Activated gamma-delta T cell treated with Interleukin-2 at 50 U/mL for 16 hours (primary cell): ENCODE measurements at regions not wholly inside any gene's neighbourhood (a gene's known extent, or its start where the extent isn't known, plus 50 kb on each side); places are given as distances from the start of the nearest gene placed in this dataset.

Source experiments
- DNase-seq: peaks from one replicate; pipeline ENCODE4 v3.0.0-alpha.2; 2020

DNA sequence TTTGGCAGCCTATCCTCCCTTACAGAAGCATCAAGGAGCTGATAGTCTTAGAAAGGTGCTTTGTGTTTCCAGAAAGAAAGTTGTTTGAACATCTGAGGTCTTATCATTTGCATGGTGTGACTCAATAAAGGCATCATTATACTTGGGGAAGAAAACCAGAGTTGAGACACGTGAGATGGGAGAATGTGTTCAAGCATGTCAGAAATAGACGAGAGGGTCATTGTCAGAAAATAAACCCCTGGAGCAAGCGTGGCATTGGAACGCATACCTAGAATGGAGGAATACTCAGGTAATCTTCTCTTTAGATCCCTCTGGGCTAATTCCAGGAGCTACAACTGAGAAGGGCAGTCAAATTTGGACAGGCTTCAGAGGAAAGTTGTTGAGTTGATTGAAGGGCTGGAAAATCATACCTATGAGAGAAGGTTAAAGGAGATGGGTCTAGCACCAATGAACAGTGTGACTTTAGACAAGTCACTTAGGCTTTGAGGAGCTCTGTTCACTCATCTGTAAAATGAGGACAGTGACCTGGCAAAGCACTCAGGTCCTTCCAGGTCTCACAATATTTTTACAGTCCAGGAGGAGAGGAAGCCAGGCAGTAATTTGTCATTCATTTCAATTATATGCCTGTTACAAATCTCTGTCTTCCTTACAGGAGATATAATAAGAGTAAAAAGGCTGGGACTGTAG lies 101.3 kb upstream of the C1orf21 start:
- no peak for DNase-seq

DNA sequence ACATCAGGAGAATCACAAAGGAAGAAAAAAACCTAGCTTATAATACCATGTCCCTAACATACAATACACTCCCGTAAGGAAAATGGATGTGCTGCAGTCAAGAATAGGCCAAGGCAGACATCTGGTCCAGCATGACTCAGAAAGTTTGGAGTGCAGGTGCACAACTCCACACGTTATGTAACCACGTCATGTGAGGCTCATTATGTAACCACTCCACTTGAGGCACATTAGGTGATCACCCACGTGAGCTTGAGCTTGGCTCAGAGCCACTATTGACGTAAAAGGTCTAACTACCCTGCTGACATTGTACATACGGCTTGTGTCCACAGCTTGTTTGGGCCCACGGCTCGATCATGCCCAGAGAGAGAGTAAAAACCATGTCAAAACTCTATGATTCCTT lies 99.8 kb upstream of the C1orf21 start:
- no peak for DNase-seq

DNA sequence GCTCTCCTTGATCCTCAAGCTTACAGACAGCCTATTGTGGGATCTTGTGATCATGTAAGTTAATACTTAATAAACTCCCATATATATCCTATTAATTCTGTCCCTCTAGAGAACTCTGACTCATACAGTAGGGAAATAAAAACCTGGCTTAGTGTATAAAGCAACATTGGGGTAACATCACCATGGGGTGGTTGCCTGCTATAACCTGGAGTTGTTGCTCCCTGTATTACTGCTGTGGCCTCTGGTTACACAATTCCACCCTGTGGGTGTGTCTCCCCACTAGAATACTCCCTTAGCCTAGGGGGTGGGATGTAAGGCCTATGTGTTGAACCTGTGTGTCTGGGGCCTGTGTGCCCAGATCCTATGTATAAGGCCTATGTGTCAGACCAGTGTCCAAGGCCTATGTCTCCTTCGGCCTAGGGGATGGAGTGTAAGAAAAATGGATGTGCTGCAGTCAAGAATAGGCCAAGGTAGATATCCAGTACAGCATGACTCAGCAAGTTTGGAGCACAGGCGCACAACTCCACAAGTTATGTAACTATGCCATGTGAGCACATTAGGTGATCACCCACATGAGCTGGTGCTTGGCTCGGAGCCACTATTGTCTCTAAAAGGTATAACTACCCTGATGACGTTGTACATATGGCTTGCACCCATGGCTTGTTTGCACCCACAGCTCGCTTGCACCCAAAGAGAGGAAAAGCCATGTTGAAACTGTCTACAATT lies 96.8 kb upstream of the C1orf21 start:
- DNase-seq, result no peak

DNA sequence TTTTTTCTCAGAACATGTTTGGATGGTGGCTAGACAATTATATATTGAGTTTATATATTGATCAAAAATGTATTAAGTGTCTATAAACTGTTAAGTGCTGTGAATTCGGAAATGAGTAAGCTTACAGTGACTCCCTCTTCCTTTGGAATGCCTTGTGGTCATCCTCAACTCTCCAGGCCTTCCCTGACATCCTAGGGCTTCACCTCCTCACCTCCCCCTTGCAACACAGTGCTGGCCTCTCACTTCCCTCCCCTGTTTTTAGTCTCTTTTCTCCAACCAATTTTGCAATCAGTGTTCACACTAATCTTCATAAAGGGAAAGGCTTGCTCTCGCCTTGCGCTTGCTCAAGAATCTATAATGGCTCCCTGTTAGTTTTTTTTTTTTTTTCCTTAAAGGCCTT lies 95.1 kb upstream of the C1orf21 start:
- no peak for DNase-seq

DNA sequence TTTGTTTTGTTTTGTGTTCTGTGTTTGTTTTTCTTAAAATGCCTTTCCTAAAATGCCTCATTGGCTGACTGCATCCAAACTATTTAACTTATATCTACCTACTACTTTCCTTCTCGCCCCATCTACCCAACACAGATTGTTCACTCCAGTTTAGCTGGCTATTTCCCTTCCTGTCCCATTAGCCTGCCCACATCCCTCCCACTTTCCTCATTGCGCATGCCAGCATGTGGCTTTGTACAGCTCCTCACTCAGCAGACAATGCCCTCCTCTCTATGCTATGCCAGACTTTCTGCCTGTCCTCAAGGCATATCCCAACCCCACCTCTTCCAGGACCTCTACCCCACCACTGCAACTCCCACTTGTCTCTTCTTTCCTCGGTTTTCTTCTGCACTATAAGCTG lies 94.7 kb upstream of the C1orf21 start:
- DNase-seq, result no peak

DNA sequence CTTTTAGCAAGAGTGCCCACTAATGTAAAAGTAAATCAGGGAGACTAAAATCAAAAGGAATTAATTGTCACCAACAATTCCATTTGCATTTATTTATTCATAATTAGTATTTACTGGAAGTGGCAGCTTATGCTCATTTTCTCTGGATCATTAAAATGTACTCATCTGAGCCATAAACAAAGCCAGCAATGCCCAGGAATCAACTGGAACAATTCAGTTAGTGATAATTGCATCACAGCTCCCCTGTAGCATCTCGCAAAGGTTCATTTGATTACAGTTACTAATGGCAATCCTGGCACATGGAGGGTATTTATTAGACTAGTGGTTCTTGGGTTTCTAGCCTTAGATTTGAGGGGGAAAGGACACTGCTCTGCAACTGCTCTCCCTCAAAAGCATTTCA lies 92.7 kb upstream of the C1orf21 start:
- DNase-seq, result no peak

DNA sequence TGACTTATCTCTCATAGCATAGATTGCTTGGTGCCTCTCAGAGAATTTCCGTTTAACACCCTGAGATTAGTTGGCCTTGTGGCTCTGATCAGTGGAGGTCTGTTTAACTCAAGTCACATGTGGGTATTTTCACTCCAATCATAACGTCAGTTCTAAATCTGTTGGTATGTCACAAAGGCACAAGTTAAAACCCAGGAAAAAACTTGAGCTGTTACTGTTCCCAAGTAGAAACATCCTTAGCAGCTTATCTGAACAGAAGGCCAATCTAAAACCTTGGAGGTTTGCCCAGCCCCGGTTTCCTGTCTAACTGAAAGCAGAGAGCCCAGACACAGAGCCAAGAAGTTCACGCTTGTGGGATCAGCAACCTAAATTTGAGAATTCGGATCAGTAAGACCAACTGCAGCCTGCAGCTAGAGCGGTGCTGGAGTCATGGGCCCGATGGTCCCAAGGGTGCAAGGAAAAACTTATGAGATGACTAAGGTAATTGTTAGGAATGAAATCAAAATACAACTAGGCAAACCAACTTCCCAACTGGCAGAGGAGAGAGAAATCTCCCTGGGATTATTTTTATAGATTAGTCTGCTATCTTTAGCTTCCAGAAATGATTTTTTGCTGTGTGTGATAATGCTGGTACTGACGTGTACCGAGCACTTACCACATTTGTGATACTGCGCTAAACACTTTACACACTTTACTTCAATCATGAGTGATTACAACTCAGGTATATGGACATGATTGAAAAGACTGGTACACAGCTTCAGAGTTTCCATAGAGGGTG lies 90.2 kb upstream of the C1orf21 start:
- DNase-seq, result no peak

DNA sequence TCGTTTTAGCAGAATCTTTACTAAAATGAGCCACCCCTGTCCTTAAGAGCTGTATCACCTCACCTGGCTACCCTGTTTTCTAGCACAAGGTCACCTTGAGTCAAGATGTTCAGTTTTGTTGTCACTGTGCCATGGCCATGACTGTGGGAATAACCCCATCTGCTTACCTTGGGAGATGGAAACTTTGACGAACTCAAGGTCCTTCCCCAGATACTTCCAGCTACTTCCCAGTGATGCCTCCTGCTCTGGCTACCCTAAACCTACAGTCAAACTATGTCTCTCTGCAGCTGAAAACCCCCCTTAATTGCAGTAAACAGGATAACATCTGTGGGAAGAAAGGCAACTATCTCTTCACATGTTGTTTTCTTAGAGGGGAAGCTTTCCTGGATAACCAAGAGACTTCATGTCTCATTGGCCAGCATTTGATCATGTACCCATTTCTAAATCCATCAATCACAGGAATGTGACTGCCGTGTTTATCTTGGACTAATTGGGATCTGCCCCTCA lies 89.5 kb upstream of the C1orf21 start:
- no peak for DNase-seq

DNA sequence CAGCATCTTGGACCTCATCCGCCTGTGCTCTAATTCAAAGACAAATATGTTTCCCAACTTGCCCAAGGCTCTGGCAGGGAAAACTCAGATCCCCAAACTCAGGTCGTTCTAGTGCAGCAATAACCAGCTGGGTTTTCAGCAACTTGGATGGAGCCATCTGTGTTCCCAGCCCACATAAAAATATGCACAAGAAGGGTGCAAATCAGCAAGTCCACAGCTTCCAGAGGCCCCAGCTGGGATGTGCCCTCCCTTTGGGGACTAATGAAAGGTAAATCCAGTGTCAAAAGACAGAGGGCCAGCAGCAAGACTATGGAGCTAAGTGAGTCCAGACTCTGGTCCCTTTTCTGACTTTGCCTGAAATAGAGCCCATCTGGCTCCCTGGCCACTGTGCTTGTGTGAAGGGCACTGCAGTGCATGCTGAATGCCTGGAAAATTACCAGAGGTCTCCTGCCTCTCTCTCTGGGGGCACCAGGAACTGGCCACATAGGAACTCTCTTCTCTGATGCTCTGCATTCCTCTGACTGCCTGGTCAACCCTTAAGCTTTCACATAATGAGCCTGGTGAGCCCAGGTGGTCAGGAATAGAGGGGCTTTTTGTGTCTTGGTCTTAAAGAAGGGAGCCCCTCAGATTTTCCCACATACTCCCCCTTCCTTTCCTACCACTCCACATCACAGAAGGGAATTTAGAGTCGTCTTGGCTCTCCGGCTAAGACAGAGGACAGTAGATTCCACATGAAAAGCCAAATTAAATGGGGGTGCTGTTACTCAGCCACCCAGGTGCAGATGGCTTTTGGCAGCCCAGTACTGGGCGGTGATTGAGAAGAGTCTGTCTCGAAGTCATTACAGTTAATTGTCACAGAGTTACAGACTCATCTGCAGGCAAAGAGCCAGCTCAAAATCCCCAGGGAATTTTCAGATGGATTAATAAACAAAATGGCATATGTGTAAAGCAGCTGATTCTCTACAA lies 88.1 kb upstream of the C1orf21 start:
- no peak for DNase-seq

DNA sequence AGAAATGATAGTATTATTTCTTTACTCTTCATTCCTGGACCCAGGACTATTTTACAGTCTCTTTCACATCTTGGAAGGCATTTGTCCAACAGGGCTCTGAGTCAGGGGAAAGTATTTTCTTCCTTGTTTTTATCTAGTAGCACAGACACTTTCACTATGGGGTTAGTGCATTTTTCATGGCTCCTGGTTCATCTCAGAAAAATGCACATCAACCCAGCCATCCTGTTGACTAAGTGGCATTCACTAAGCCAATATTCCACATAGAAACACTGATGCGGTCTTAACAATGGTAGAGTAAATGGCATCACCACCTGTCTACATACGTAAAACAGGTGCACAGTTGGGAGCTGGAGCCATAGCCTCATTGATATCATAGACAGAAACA lies 87.4 kb upstream of the C1orf21 start:
- no peak for DNase-seq

DNA sequence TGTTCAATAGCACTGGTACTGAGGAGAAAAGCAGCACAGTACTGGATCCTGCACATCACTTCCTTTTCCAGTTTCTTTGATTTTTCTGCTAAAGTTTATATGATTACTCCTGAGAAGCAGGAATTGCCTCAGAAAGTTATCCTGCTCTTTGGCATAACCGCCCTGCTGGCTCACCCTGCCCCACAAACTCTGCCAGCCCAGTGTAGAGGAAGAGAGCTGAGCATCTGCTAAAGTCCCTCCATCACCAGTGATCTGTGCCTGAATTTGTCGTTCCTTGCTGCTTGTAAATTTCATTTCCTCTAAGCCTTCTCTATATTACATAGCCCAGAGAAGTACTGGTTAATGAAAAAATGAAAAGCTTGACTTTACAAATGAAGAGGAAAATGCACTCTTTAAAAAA lies 87.0 kb upstream of the C1orf21 start:
- no peak for DNase-seq

DNA sequence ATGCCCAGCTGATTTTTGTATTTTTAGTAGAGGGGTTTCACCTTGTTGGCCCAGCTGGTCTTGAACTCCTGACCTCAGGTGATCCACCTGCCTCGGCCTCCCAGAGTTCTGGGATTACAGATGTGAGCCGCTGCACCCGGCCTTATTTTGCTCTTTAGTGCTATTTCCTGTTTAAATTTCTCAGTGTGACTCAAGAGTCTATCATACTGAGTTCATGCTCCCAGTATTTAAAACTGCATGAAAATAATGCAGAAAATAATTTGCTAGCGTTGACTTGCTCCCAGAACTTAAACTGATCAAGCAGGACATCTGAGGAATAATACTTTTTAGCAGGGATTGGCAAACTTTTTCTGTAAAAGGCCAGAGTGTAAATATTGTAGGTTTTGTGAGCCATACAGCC lies 86.4 kb upstream of the C1orf21 start:
- no peak for DNase-seq

DNA sequence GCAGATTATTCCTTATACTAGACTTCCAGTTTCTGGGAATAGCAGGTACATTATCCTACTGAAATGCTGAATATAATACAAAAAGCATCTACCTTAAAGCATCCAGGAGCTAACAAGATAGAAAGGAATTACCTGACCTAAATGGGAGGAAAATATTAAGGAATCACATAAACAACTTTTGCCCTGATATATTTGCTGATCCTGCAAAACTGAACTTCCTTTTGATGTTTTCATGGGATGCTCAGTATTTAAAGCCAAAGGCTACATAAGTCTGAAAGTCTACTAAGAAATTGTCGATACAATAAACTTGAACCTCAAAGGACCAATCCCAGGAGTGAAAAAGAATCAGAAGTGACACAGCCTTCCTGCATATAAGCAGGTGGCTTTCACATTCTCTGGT lies 85.6 kb upstream of the C1orf21 start:
- DNase-seq, result no peak

DNA sequence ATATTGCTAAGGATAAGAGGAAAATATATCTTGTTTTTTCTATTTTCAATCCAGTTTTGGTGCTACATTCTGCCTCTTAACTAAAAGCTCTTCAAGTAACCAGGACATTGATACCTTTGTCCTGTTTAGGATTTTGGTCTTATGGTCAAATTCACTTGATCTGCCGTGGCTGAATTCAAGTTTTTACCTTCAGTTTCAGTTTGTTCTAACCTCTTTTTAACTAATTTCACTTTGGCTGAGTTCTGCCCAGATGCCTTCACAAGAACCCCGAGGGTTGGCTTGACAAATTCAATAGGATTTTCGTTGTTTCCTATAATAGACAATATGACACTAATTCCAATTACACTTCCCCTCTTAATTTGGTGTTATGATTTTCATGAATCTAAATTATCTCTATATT lies 84.5 kb upstream of the C1orf21 start:
- DNase-seq, result no peak

DNA sequence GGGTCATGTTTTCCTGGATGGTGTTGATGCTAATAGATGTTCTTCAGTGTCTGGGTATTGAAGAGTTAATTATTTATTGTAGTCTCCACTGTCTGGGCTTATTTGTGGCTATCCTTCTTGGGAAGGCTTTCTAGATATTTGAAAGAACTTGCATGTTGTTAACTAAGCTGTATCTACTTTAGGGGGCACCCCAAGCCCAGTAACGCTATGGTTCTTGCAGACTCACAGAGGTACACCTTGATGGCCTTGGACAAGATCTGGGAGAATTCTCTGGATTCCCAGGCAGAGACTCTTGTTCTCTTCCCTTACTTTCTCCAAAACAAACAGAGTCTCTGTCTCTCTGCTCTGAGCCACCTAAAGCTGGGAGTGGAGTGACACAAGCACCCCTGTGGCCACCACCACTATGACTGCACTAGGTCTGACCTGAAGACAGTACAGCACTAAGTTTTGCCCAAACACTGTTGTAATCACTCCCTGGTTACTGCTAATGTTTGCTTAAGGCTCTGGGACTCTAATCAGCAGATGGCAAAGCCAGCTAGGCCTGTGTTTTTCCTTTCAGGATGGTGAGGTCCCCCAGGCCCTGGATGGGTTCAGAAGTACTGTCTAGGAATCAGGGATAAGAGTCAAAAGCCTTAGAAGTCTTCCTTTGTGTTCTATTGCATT lies 76.5 kb upstream of the C1orf21 start:
- DNase-seq, result no peak

DNA sequence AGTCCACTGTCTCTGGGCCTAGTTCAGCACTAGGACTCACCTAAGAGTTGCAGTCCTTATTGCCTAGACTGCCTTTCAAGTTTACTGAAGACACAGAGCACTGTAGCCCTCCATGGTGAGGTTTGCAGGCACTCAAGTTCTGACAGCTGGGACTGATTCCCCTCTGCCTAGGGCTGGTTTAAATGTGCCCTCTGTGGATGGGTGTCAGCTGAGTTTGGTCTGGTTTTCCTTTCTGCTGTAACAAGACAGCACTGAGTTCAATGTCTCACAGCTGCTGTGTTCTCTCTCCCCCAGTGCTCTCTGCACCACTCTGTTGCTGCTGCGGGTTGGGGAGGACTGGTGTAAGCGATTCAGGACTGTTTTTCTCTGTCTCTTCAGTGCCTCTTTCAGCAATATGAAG lies 75.2 kb upstream of the C1orf21 start:
- DNase-seq, result no peak

DNA sequence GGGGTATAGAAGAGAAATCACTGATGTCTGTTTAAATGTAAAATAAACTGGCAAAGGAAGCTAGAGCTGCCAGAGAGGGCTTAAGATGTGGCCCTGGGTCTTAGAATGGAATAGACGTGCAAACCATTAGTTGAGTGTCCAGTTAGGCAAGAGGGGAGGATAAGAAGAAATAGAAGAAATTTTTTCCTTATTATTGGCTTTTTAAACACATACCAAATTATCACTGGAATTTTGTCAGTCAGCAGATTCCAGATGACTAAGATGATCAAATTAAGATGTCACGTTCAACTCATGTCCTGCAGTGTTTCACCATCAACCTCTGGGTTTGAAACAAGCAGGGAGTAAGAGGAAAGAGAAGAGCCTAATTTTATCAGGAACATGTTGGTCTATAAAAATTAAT lies 71.6 kb upstream of the C1orf21 start:
- DNase-seq, result no peak

DNA sequence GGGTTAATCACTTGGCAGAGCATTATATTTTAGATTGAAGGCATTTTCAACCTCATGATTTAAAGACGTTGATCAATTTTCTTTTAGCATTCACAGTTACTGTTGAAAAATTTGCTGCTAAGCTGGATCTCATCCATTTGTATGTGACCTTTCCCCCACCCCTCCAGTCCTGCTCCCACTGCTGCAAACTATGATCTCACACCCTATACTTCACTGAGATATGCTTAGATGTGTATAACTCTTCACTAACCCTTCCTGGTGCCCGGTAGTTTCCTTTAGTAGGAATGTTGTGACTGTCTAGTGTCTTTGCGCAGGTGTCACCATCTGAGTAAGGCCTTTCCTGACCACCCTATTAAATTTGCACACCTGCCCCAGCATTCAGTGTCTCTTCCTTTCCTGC lies 67.0 kb upstream of the C1orf21 start:
- no peak for DNase-seq

DNA sequence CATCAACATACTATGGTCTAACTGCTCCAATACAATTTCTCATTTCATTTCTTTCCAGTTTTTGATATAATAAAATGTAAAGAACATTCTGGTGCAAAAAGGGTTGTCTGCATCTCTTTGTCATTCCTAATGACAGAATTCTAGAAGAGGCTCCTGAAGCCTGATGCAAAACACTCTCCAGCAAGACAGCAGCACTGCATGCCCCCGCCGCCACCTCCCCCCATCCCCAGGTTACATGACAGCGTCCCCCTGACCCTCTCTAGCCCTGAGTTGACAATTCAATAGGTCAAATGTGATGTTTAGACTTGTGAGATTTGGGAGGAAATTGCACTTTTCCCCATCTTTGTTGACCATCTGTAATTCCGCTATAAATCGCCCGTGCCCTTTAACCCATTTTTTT lies 64.6 kb upstream of the C1orf21 start:
- no peak for DNase-seq

DNA sequence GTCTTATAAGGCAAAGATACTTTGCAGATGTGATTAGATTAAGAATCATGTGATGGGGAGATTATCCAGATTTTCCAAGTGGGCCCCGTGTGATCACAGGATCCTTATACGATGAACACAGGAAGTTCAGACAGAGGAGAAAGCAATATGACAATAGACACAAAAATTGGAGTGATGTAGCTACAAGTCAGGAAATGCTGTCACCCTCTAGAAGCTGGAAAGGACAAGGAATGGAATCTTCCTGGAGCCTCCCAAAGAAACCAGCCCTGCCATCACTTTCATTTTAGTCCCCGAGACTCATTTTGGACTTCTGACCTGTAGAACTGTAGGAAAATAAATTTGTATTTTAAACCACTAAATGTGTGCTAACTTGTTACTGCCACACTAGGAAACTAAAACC lies 61.9 kb upstream of the C1orf21 start:
- DNase-seq, result no peak

DNA sequence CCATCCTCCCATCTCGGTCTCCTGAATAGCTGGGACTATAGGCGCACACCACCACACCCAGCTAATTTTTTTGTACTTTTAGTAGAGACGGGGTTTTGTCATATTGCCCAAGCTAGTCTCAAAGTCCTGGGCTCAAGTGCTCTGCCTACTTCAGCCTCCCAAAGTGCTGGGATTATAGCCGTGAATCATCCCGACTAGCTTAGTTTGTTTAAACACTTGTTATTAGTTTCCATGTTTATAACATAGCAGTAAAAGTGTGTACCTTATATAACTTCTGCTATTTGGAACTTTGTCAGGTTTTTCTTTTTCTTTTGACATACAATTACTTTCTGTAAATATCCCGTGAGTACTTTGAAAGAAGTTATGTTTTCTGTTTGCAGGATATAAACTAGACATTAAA lies 60.6 kb upstream of the C1orf21 start:
- DNase-seq, result no peak

DNA sequence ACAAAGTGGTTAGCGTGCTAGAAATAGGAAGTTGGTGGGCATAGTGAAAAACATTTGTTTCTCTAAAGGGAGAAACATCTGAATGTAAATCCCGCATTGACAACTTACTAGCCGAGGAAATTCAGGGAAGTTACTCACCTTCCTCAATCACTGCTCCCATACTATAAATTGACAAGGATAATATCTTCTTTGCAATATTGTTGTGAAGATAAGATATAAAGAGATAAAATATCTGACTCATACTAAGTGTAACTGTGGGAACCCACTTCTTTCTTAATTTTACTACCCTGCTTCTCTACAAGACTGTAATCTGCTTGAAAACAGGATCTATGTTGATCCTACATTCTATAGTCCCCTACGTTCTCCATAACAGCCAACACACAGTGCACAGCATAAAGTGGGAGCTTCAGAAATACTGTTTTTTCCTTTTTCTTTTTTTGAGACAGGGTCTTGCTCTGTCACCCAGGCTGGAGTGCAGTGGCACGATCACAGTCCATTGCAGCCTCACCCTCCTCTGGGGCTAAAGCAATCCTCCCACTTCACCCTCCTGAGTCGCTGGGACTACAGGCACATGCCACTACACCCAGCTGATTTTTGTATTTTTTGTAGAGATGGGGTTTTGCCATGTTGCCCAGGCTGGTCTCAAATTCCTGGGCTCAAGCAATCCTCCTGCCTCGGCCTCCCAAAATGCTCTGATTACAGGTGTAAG lies 57.4 kb upstream of the C1orf21 start:
- DNase-seq, result no peak
